Fibroblast of the conjunctiva (primary cell): ENCODE measurements at regions not wholly inside any gene's neighbourhood (a gene's known extent, or its start where the extent isn't known, plus 50 kb on each side); places are given as distances from the start of the nearest gene placed in this dataset.
A peak's percentile ranks its signal among the peaks of the same experiment; 100 is the strongest.
"Not testable (repeated sequence)": the region's sequence is repeated elsewhere in the genome, so short reads cannot be mapped to it uniquely, and the experiment has no call there.

Experiments used
- DNase-seq: peaks from one replicate; pipeline ENCODE4 v3.0.0-alpha.2; 2010; ENCODE audit warnings: low read depth

GRCh38 chr6:134669485-134669884, 280.4 kb downstream of the ALDH8A1 start:
- no peak for DNase-seq

GRCh38 chr6:134667111-134667510, 282.8 kb downstream of the ALDH8A1 start:
- DNase-seq, result no peak

- no peak for DNase-seq
Measured at GRCh38 chr6:134666125-134666524, 283.8 kb downstream of the ALDH8A1 start.

GRCh38 chr6:134665029-134665723, 284.7 kb downstream of the ALDH8A1 start:
- no peak for DNase-seq

- DNase-seq, result no peak
Measured at GRCh38 chr6:134663800-134664535, 285.9 kb downstream of the ALDH8A1 start.

- DNase-seq, result no peak
Measured at GRCh38 chr6:134663356-134663755, 286.5 kb downstream of the ALDH8A1 start.

- no peak for DNase-seq
Measured at GRCh38 chr6:134662077-134662700, 287.7 kb downstream of the ALDH8A1 start.

- not testable (repeated sequence) for DNase-seq
Measured at GRCh38 chr6:134659885-134660284, 290.0 kb downstream of the ALDH8A1 start.

- no peak for DNase-seq
Measured at GRCh38 chr6:134658596-134658995, 291.3 kb downstream of the ALDH8A1 start.

GRCh38 chr6:134657751-134658527, 292.0 kb downstream of the ALDH8A1 start:
- no peak for DNase-seq

GRCh38 chr6:134657343-134657742, 292.6 kb downstream of the ALDH8A1 start:
- DNase-seq, result no peak

- DNase-seq, result no peak
Measured at GRCh38 chr6:134654751-134655150, 295.1 kb downstream of the ALDH8A1 start.

GRCh38 chr6:134651519-134651918, 298.4 kb downstream of the ALDH8A1 start:
- DNase-seq, result no peak

- no peak for DNase-seq
Measured at GRCh38 chr6:134647861-134648260, 302.0 kb downstream of the ALDH8A1 start.

- no peak for DNase-seq
Measured at GRCh38 chr6:134642819-134643218, 307.1 kb downstream of the ALDH8A1 start.

- DNase-seq, result no peak
Measured at GRCh38 chr6:134642279-134642678, 307.6 kb downstream of the ALDH8A1 start.

- DNase-seq, result peak; percentile 83
Measured at GRCh38 chr6:134640975-134641429, 308.9 kb downstream of the ALDH8A1 start.

GRCh38 chr6:134640229-134640628, 309.7 kb downstream of the ALDH8A1 start:
- no peak for DNase-seq

GRCh38 chr6:134637847-134638437, 312.0 kb downstream of the ALDH8A1 start:
- no peak for DNase-seq

GRCh38 chr6:134637282-134637681, 312.6 kb downstream of the ALDH8A1 start:
- no peak for DNase-seq

GRCh38 chr6:134636186-134636799, 313.6 kb downstream of the ALDH8A1 start:
- no peak for DNase-seq
